HG03097 (cell line): ENCODE measurements at regions not wholly inside any gene's neighbourhood (a gene's known extent, or its start where the extent isn't known, plus 50 kb on each side); places are given as distances from the start of the nearest gene placed in this dataset.

Experiments used
- ATAC-seq: cut with Tn5 transposase; IDR thresholded peaks from one replicate; pipeline ENCODE4 v1.9.1; 2021; ENCODE audit not compliant: unreplicated experiment, low FRiP score

GRCh38 chr4:145299380-145300076 is 119.1 kb upstream of the OTUD4 start:
- no peak for ATAC-seq

- ATAC-seq, result no peak
These were observed 118.5 kb upstream of the OTUD4 start for GRCh38 chr4:145298885-145299284.

GRCh38 chr4:145297556-145297955 is 117.2 kb upstream of the OTUD4 start:
- ATAC-seq, result no peak

GRCh38 chr4:145295547-145295946 is 115.2 kb upstream of the OTUD4 start:
- no peak for ATAC-seq

GRCh38 chr4:145295122-145295521 is 114.7 kb upstream of the OTUD4 start:
- no peak for ATAC-seq

GRCh38 chr4:145293658-145294057 is 113.3 kb upstream of the OTUD4 start:
- no peak for ATAC-seq

- no peak for ATAC-seq
These were observed 110.6 kb upstream of the OTUD4 start for GRCh38 chr4:145290955-145291354.

GRCh38 chr4:145289403-145290076 is 109.2 kb upstream of the OTUD4 start:
- ATAC-seq, result no peak

GRCh38 chr4:145287351-145287750 is 107.0 kb upstream of the OTUD4 start:
- ATAC-seq, result no peak

GRCh38 chr4:145285928-145286327 is 105.5 kb upstream of the OTUD4 start:
- ATAC-seq, result no peak

GRCh38 chr4:145283909-145284308 is 103.5 kb upstream of the OTUD4 start:
- ATAC-seq, result no peak

GRCh38 chr4:145281951-145282350 is 101.6 kb upstream of the OTUD4 start:
- no peak for ATAC-seq

GRCh38 chr4:145281224-145281623 is 100.8 kb upstream of the OTUD4 start:
- no peak for ATAC-seq

GRCh38 chr4:145280541-145280940 is 100.2 kb upstream of the OTUD4 start:
- ATAC-seq, result no peak

GRCh38 chr4:145279122-145279960 is 99.0 kb upstream of the OTUD4 start:
- ATAC-seq, result no peak

- no peak for ATAC-seq
These were observed 98.1 kb upstream of the OTUD4 start for GRCh38 chr4:145278341-145279121.

GRCh38 chr4:145277011-145277410 is 96.6 kb upstream of the OTUD4 start:
- ATAC-seq, result no peak

GRCh38 chr4:145276050-145276449 is 95.7 kb upstream of the OTUD4 start:
- ATAC-seq, result no peak

GRCh38 chr4:145271194-145271593 is 90.8 kb upstream of the OTUD4 start:
- ATAC-seq, result no peak

GRCh38 chr4:145266881-145267280 is 86.5 kb upstream of the OTUD4 start:
- no peak for ATAC-seq

GRCh38 chr4:145260091-145260490 is 79.7 kb upstream of the OTUD4 start:
- no peak for ATAC-seq
